Activated B cell treated with CpG ODN at 0.5 μM for 24 hours (primary cell): ENCODE measurements at regions not wholly inside any gene's neighbourhood (a gene's known extent, or its start where the extent isn't known, plus 50 kb on each side); places are given as distances from the start of the nearest gene placed in this dataset.
A peak's percentile ranks its signal among the peaks of the same experiment; 100 is the strongest.
"Not testable (repeated sequence)": the region's sequence is repeated elsewhere in the genome, so short reads cannot be mapped to it uniquely, and the experiment has no call there.

Source experiments
- ATAC-seq: fragments of 200-7000 bp; cut with Tn5 transposase; one replicate; pipeline ENCODE4 v1.10.0; 2021; ENCODE audit warnings: low read depth, mild to moderate bottlenecking, moderate library complexity
- CTCF ChIA-PET: fragments of 350-600 bp; sonication (Branson Sonifier 250); formaldehyde crosslinking; loops from one replicate; lab custom pipeline; 2021; ENCODE audit warnings: antibody characterized with exemption; lab: Charles Lee
- POLR2A ChIA-PET: fragments of 350-600 bp; sonication (Branson Sonifier 250); formaldehyde crosslinking; loops from one replicate; lab custom pipeline; 2021; ENCODE audit warnings: antibody characterized with exemption; lab: Charles Lee
- DNase-seq: peaks from one replicate; pipeline ENCODE4 v3.0.0; 2022
- H3K27ac Mint-ChIP-seq: one replicate; pipeline ENCODE4 v1.8.0; 2020; ENCODE audit warnings: mixed read lengths
- H3K27me3 Mint-ChIP-seq: one replicate; pipeline ENCODE4 v1.8.0; 2021; ENCODE audit warnings: mixed read lengths
- H3K36me3 Mint-ChIP-seq: one replicate; pipeline ENCODE4 v1.8.0; 2021; ENCODE audit warnings: low read depth, mixed read lengths
- H3K4me1 Mint-ChIP-seq: one replicate; pipeline ENCODE4 v1.8.0; 2021; ENCODE audit warnings: mixed read lengths
- H3K4me3 Mint-ChIP-seq: one replicate; pipeline ENCODE4 v1.8.0; 2020; ENCODE audit warnings: mild to moderate bottlenecking, mixed read lengths
- H3K9me3 Mint-ChIP-seq: one replicate; pipeline ENCODE4 v1.8.0; 2020; ENCODE audit warnings: mixed read lengths
- CTCF ChIP-seq: fragments of 200-600 bp; IDR thresholded peaks from one replicate; pipeline ENCODE4 v1.8.0; 2022; ENCODE audit warnings: antibody characterized with exemption, mild to moderate bottlenecking
- intact Hi-C: fragments of 100-400 bp; cut with micrococcal nuclease; formaldehyde crosslinking; loops from one replicate; pipeline ENCODE4 v1.15.1; 2024

GRCh38 chr1:192497214-192497794 lies 78.3 kb upstream of the RGS1 start:
- Mint-ChIP-seq H3K27ac (no peak overlapping the region), H3K4me3 (no peak overlapping the region), H3K27me3 (peaks cover 3% of the 10 kb centered on the region), H3K36me3 (no peaks in the 10 kb centered on the region), H3K4me1 (no peaks in the 10 kb centered on the region), H3K9me3 (peaks cover 2% of the 10 kb centered on the region)
- no peak for ATAC-seq
- intact Hi-C loops = no loop called here
- ChIA-PET CTCF (interaction anchor here (1.1 to 1.5 kb wide), 2 partner anchors 19 to 20 kb away, joined by 3 read pairs; no protein-coding TSS in a partner anchor), POLR2A (no interaction called here)
- no peak for TF ChIP-seq CTCF
- DNase-seq = no peak

- H3K9me3 Mint-ChIP-seq, intact Hi-C loops, H3K4me3 Mint-ChIP-seq, POLR2A ChIA-PET, H3K27ac Mint-ChIP-seq, H3K36me3 Mint-ChIP-seq, H3K4me1 Mint-ChIP-seq, H3K27me3 Mint-ChIP-seq, ATAC-seq, DNase-seq: not testable (repeated sequence)
- CTCF ChIA-PET = interaction anchor here (1.1 to 1.5 kb wide), 2 partner anchors 19 to 20 kb away, joined by 3 read pairs; no protein-coding TSS in a partner anchor
These were observed 77.5 kb upstream of the RGS1 start for GRCh38 chr1:192498092-192498491.

GRCh38 chr1:192499061-192499581 lies 76.5 kb upstream of the RGS1 start:
- POLR2A ChIA-PET, ATAC-seq, H3K4me3 Mint-ChIP-seq, intact Hi-C loops, H3K36me3 Mint-ChIP-seq, H3K27me3 Mint-ChIP-seq, DNase-seq, H3K27ac Mint-ChIP-seq, H3K9me3 Mint-ChIP-seq, H3K4me1 Mint-ChIP-seq: not testable (repeated sequence)
- CTCF ChIA-PET = interaction anchor here (0.9 kb wide), 1 partner anchor 20 kb away, joined by 3 read pairs; no protein-coding TSS in a partner anchor

- H3K4me1 Mint-ChIP-seq, H3K4me3 Mint-ChIP-seq, H3K9me3 Mint-ChIP-seq, DNase-seq, ATAC-seq, intact Hi-C loops, H3K27me3 Mint-ChIP-seq, POLR2A ChIA-PET, H3K36me3 Mint-ChIP-seq, CTCF ChIA-PET: not testable (repeated sequence)
- peak overlapping the region; percentile 1 for H3K27ac Mint-ChIP-seq
These were observed 75.0 kb upstream of the RGS1 start for GRCh38 chr1:192500541-192500940.

GRCh38 chr1:192506741-192507155 lies 68.8 kb upstream of the RGS1 start:
- Mint-ChIP-seq H3K4me1 (peaks cover 5% of the 10 kb centered on the region), H3K36me3 (no peaks in the 10 kb centered on the region), H3K27ac (no peak overlapping the region), H3K27me3 (peaks cover 8% of the 10 kb centered on the region), H3K4me3 (no peak overlapping the region), H3K9me3 (no peaks in the 10 kb centered on the region)
- TF ChIP-seq CTCF = no peak
- ChIA-PET POLR2A (interaction anchor here (0.6 to 1.4 kb wide), 6 partner anchors 10 to 97 kb away, joined by 3 to 5 read pairs (median 3); no protein-coding TSS in a partner anchor), CTCF (interaction anchor here (0.8 to 1.9 kb wide), 9 partner anchors 10 to 106 kb away, joined by 3 to 22 read pairs (median 4); no protein-coding TSS in a partner anchor)
- DNase-seq (no peak), ATAC-seq (peak; percentile 79)
- intact Hi-C loops = loop anchor here (1.0 kb wide), 4 partner anchors 29 to 103 kb away; no protein-coding TSS in a partner anchor

GRCh38 chr1:192512426-192513162 lies 63.0 kb upstream of the RGS1 start:
- Mint-ChIP-seq H3K27me3 (peaks cover 8% of the 10 kb centered on the region), H3K27ac (no peak overlapping the region), H3K4me1 (peaks cover 46% of the 10 kb centered on the region), H3K9me3 (no peaks in the 10 kb centered on the region), H3K4me3 (peak overlapping the region; percentile 44), H3K36me3 (no peaks in the 10 kb centered on the region)
- intact Hi-C loops = loop anchor here (2.0 kb wide), 1 partner anchor 18 kb away; no protein-coding TSS in a partner anchor
- POLR2A ChIA-PET = interaction anchor here (0.6 to 0.7 kb wide), 3 partner anchors 29 to 32 kb away, joined by 3 to 6 read pairs (median 6); no protein-coding TSS in a partner anchor
- CTCF ChIA-PET = interaction anchor here (0.8 kb wide), 1 partner anchor 97 kb away, joined by 5 read pairs; no protein-coding TSS in a partner anchor
- no peak for TF ChIP-seq CTCF
- ATAC-seq (no peak), DNase-seq (no peak)
